IMR-90 (cell line): ENCODE measurements at regions not wholly inside any gene's neighbourhood (a gene's known extent, or its start where the extent isn't known, plus 50 kb on each side); places are given as distances from the start of the nearest gene placed in this dataset.

Experiments used
- ATAC-seq: fragments of 200-7000 bp; cut with Tn5 transposase; 2 replicates; pipeline ENCODE4 v1.9.1; 2020; ENCODE audit warnings: low read depth, mild to moderate bottlenecking, moderate library complexity
- BruUV-seq: library from RNA; stranded (reverse); fragments of 400-500 nt; replicated peaks from 2 replicates; lab custom pipeline; 2021; lab: Mats Ljungman, UMichigan
- CTCF ChIA-PET: fragments of 300-600 bp; formaldehyde crosslinking; extraction: SDS; loops from one replicate; lab custom pipeline; 2021; ENCODE audit warnings: antibody characterized with exemption; lab: Yijun Ruan, JAX
- POLR2A ChIA-PET: fragments of 300-600 bp; sonication (Branson Sonifier 250); formaldehyde crosslinking; loops from one replicate; lab custom pipeline; 2022; ENCODE audit warnings: antibody characterized with exemption; ENCODE audit not compliant: unreplicated experiment; lab: Charles Lee
- DNase-seq: peaks from one replicate; pipeline ENCODE4 v3.0.0; 2013
- H2AFZ ChIP-seq: replicated peaks from 2 replicates; pipeline ENCODE3; 2013; ENCODE audit warnings: low read length, mild to moderate bottlenecking; ENCODE audit not compliant: poor library complexity
- H2AK5ac ChIP-seq: 2 replicates; pipeline ENCODE4 v1.6.1; 2013; ENCODE audit warnings: low read depth, low read length, inconsistent platforms
- H2AK9ac ChIP-seq: replicated peaks from 2 replicates; pipeline ENCODE3; 2013; ENCODE audit warnings: mild to moderate bottlenecking, low read depth, low read length, moderate library complexity; ENCODE audit not compliant: poor library complexity
- H2BK120ac ChIP-seq: 2 replicates; pipeline ENCODE4 v1.6.1; 2013; ENCODE audit warnings: low read depth, low read length, inconsistent platforms
- H2BK15ac ChIP-seq: 3 replicates; pipeline ENCODE4 v1.6.1; 2013; ENCODE audit warnings: low read depth, low read length, inconsistent platforms
- H2BK20ac ChIP-seq: 2 replicates; pipeline ENCODE4 v1.6.1; 2013; ENCODE audit warnings: low read depth, mild to moderate bottlenecking, inconsistent platforms, low read length, moderate library complexity
- H2BK5ac ChIP-seq: 2 replicates; pipeline ENCODE4 v1.6.1; 2013; ENCODE audit warnings: mild to moderate bottlenecking, low read depth, low read length, inconsistent platforms; ENCODE audit not compliant: poor library complexity, severe bottlenecking
- H3K14ac ChIP-seq: replicated peaks from 2 replicates; pipeline ENCODE4 v1.6.1; 2013; ENCODE audit warnings: low read depth, low read length, inconsistent platforms
- H3K18ac ChIP-seq: 2 replicates; pipeline ENCODE4 v1.6.1; 2013; ENCODE audit warnings: low read depth, low read length, control low read depth
- H3K23ac ChIP-seq: 2 replicates; pipeline ENCODE4 v1.6.1; 2013; ENCODE audit warnings: low read depth, low read length, inconsistent platforms
- H3K27ac ChIP-seq: 2 replicates; pipeline ENCODE4 v1.5.1; 2013; ENCODE audit warnings: mild to moderate bottlenecking, control low read depth, low read length; ENCODE audit not compliant: insufficient read depth
- H3K27me3 ChIP-seq: 2 replicates; pipeline ENCODE4 v1.6.1; 2013; ENCODE audit warnings: low read length; ENCODE audit not compliant: control insufficient read depth, insufficient read depth
- H3K36me3 ChIP-seq: 2 replicates; pipeline ENCODE4 v1.6.1; 2013; ENCODE audit warnings: low read length, mixed read lengths; ENCODE audit not compliant: control insufficient read depth, insufficient read depth
- H3K4ac ChIP-seq: 2 replicates; pipeline ENCODE4 v1.6.1; 2013; ENCODE audit warnings: low read depth, low read length, inconsistent platforms
- H3K4me1 ChIP-seq: 2 replicates; pipeline ENCODE4 v1.6.1; 2013; ENCODE audit warnings: low read length, mixed read lengths; ENCODE audit not compliant: control insufficient read depth, insufficient read depth
- H3K4me2 ChIP-seq: 2 replicates; pipeline ENCODE4 v1.6.1; 2013; ENCODE audit warnings: low read depth, mild to moderate bottlenecking, control low read depth, low read length, moderate library complexity
- H3K4me3 ChIP-seq: 2 replicates; pipeline ENCODE4 v1.5.1; 2013; ENCODE audit warnings: low read depth, mild to moderate bottlenecking, control low read depth, low read length, moderate library complexity; ENCODE audit not compliant: insufficient read depth
- H3K56ac ChIP-seq: 2 replicates; pipeline ENCODE4 v1.6.1; 2013; ENCODE audit warnings: low read length, inconsistent platforms; ENCODE audit not compliant: insufficient read depth; ENCODE audit errors: extremely low read depth
- H3K79me1 ChIP-seq, 2 experiments: 2 replicates each; pipeline ENCODE4 v1.6.1; 2013; ENCODE audit warnings: low read length in 2 of 2, inconsistent platforms in 1 of 2, low read depth in 1 of 2
- H3K9ac ChIP-seq: 2 replicates; pipeline ENCODE4 v1.6.1; 2013; ENCODE audit warnings: low read depth, low read length, control low read depth
- H3K9me1 ChIP-seq: 2 replicates; pipeline ENCODE4 v1.6.1; 2013; ENCODE audit warnings: low read length, inconsistent platforms; ENCODE audit not compliant: insufficient read depth
- H3K9me3 ChIP-seq: 2 replicates; pipeline ENCODE4 v1.6.1; 2013; ENCODE audit warnings: low read length; ENCODE audit not compliant: control insufficient read depth, insufficient read depth
- H4K20me1 ChIP-seq: 2 replicates; pipeline ENCODE4 v1.6.1; 2013; ENCODE audit warnings: low read length, inconsistent platforms; ENCODE audit not compliant: insufficient read depth
- H4K5ac ChIP-seq: 2 replicates; pipeline ENCODE4 v1.6.1; 2013; ENCODE audit warnings: mild to moderate bottlenecking, low read depth, low read length, control low read depth
- H4K8ac ChIP-seq, 2 experiments: 2 replicates each; pipeline ENCODE4 v1.6.1; 2013; ENCODE audit warnings: low read depth in 2 of 2, low read length in 2 of 2, control low read depth in 1 of 2, inconsistent platforms in 1 of 2
- H4K91ac ChIP-seq: 2 replicates; pipeline ENCODE4 v1.6.1; 2013; ENCODE audit warnings: low read depth, low read length, inconsistent platforms; ENCODE audit not compliant: insufficient read depth
- BHLHE40 ChIP-seq: fragments of 150-350 bp; IDR thresholded peaks from 2 replicates; pipeline ENCODE4 v1.6.1; 2016; ENCODE audit warnings: mild to moderate bottlenecking, low read depth, low read length
- CEBPB ChIP-seq: IDR thresholded peaks from 2 replicates; pipeline ENCODE4 v1.6.1; 2012; ENCODE audit warnings: low read depth, low read length, improper control_type of control experiment
- CHD1 ChIP-seq: IDR thresholded peaks from 2 replicates; pipeline ENCODE4 v1.6.1; 2012; ENCODE audit warnings: low read depth, low read length, improper control_type of control experiment
- CTCF ChIP-seq: conservative IDR thresholded peaks from 2 replicates; pipeline ENCODE4 v1.5.1; 2012; ENCODE audit warnings: mild to moderate bottlenecking, low read depth, low read length, improper control_type of control experiment
- ELK1 ChIP-seq: fragments of 150-350 bp; IDR thresholded peaks from 2 replicates; pipeline ENCODE4 v1.6.1; 2016; ENCODE audit warnings: low read depth, mild to moderate bottlenecking, low read length, moderate library complexity, borderline replicate concordance
- FOS ChIP-seq: fragments of 150-350 bp; IDR thresholded peaks from 2 replicates; pipeline ENCODE4 v1.6.1; 2016; ENCODE audit warnings: low read depth, low read length
- MAFK ChIP-seq: IDR thresholded peaks from 2 replicates; pipeline ENCODE4 v1.6.1; 2012; ENCODE audit warnings: low read depth, low read length, improper control_type of control experiment
- MAZ ChIP-seq: IDR thresholded peaks from 2 replicates; pipeline ENCODE4 v1.6.1; 2012; ENCODE audit warnings: low read depth, mild to moderate bottlenecking, low read length, improper control_type of control experiment, moderate library complexity, borderline replicate concordance
- MXI1 ChIP-seq: IDR thresholded peaks from 2 replicates; pipeline ENCODE4 v1.6.1; 2012; ENCODE audit warnings: low read depth, mild to moderate bottlenecking, low read length, moderate library complexity, borderline replicate concordance
- NFE2L2 ChIP-seq: fragments of 150-350 bp; IDR thresholded peaks from 2 replicates; pipeline ENCODE4 v1.6.1; 2016; ENCODE audit warnings: low read depth, mild to moderate bottlenecking, low read length
- POLR2A ChIP-seq: IDR thresholded peaks from 2 replicates; pipeline ENCODE4 v1.6.1; 2012; ENCODE audit warnings: mild to moderate bottlenecking, low read depth, low read length
- RAD21 ChIP-seq: IDR thresholded peaks from 2 replicates; pipeline ENCODE4 v1.6.1; 2012; ENCODE audit warnings: low read length, improper control_type of control experiment
- RCOR1 ChIP-seq: IDR thresholded peaks from 2 replicates; pipeline ENCODE4 v1.6.1; 2012; ENCODE audit warnings: mild to moderate bottlenecking, low read length, improper control_type of control experiment; ENCODE audit not compliant: insufficient replicate concordance
- RFX5 ChIP-seq: IDR thresholded peaks from 2 replicates; pipeline ENCODE4 v1.8.0; 2012; ENCODE audit warnings: low read depth, mild to moderate bottlenecking, low read length, moderate library complexity
- SMC3 ChIP-seq: fragments of 150-350 bp; IDR thresholded peaks from 2 replicates; pipeline ENCODE4 v1.6.1; 2016; ENCODE audit warnings: low read depth, mild to moderate bottlenecking, antibody characterized with exemption, low read length, moderate library complexity
- USF2 ChIP-seq: fragments of 150-350 bp; IDR thresholded peaks from 2 replicates; pipeline ENCODE4 v1.6.1; 2017; ENCODE audit warnings: mild to moderate bottlenecking, antibody characterized with exemption, low read length, low read depth
- WGBS, 2 experiments: methylation state at CpG; one replicate each; pipeline versions ENCODE4 v1.1.5 to v1.1.7; 2013; ENCODE audit warnings: missing lambda C conversion rate in 2 of 2; ENCODE audit not compliant: insufficient read length in 1 of 2; ENCODE audit errors: extremely low coverage in 2 of 2; 5-methylcytosine and 5-hydroxymethylcytosine counted together
- dilution Hi-C: fragments of 300-500 bp; cut with HindIII; formaldehyde crosslinking; loops from one replicate; pipeline ENCODE4 v1.14.3; 2018; ENCODE audit warnings: low sequenced_read_pairs; ENCODE audit not compliant: unreplicated experiment
- in situ Hi-C: fragments of 300-500 bp; cut with MboI; formaldehyde crosslinking; loops from 3 replicates; pipeline ENCODE4 v1.14.3; 2019; ENCODE audit warnings: low sequenced_read_pairs, inconsistent platforms, mixed read lengths
- intact Hi-C: fragments of 100-400 bp; cut with micrococcal nuclease; formaldehyde crosslinking; loops from 2 replicates; pipeline ENCODE4 v1.10.0; 2022

- H3K23ac ChIP-seq = no peak overlapping the region
- no peaks in the 10 kb centered on the region for H3K9me3 ChIP-seq
- no peaks in the 10 kb centered on the region for H3K9me1 ChIP-seq
- no peak for ATAC-seq
- BruUV-seq = no TSS peak
- intact Hi-C loops (no loop called here), dilution Hi-C loops (no loop called here), in situ Hi-C loops (no loop called here)
- no peaks in the 10 kb centered on the region for H3K4me1 ChIP-seq
- no peak overlapping the region for H2BK120ac ChIP-seq
- H4K20me1 ChIP-seq = no peaks in the 10 kb centered on the region
- POLR2A ChIA-PET = no interaction called here
- H2BK20ac ChIP-seq = no peak overlapping the region
- CTCF ChIA-PET = no interaction called here
- H2AK5ac ChIP-seq = no peak overlapping the region
- H3K18ac ChIP-seq = no peak overlapping the region
- H2AFZ ChIP-seq = no peak overlapping the region
- no CpG with 5 or more reads among the region's 4 CpGs for WGBS, 2 experiments
- H3K27ac ChIP-seq = no peak overlapping the region
- DNase-seq = no peak
- H3K4me2 ChIP-seq = no peak overlapping the region
- H3K27me3 ChIP-seq = no peaks in the 10 kb centered on the region
- H2AK9ac ChIP-seq = no peak overlapping the region
- no peak for TF ChIP-seq SMC3
- no peak for TF ChIP-seq ELK1
- TF ChIP-seq NFE2L2 = no peak
- no peak for TF ChIP-seq RFX5
- no peak for TF ChIP-seq BHLHE40
- no peak for TF ChIP-seq MAFK
- TF ChIP-seq CTCF = no peak
- TF ChIP-seq POLR2A = no peak
- no peak for TF ChIP-seq CEBPB
- no peak for TF ChIP-seq USF2
- TF ChIP-seq RAD21 = no peak
- no peak for TF ChIP-seq MXI1
- no peak for TF ChIP-seq MAZ
- TF ChIP-seq RCOR1 = no peak
- no peak for TF ChIP-seq FOS
- no peak for TF ChIP-seq CHD1
- H4K5ac ChIP-seq = no peak overlapping the region
- H2BK15ac ChIP-seq = no peak overlapping the region
- no peak overlapping the region for H3K14ac ChIP-seq
- no peak overlapping the region for H3K9ac ChIP-seq
- no peaks in the 10 kb centered on the region for H3K36me3 ChIP-seq
- no peak overlapping the region for H3K4me3 ChIP-seq
- H3K4ac ChIP-seq = no peak overlapping the region
- no peak overlapping the region for H2BK5ac ChIP-seq
- no peak overlapping the region for H3K56ac ChIP-seq
- no peaks in the 10 kb centered on the region for H3K79me1 ChIP-seq
- H4K8ac ChIP-seq = no peak overlapping the region
- H4K91ac ChIP-seq = no peak overlapping the region
These were observed 1609.6 kb upstream of the B3GALT2 start for GRCh38 chr1:194795917-194796593.
